Activated T-helper 1 cell treated with anti-CD3 and anti-CD28 coated beads, Interleukin-2, amount 50 U/mL, for 16 hours (primary cell): ENCODE measurements at regions not wholly inside any gene's neighbourhood (a gene's known extent, or its start where the extent isn't known, plus 50 kb on each side); places are given as distances from the start of the nearest gene placed in this dataset.
"Not testable (repeated sequence)": the region's sequence is repeated elsewhere in the genome, so short reads cannot be mapped to it uniquely, and the experiment has no call there.

Experiments used
- DNase-seq, 2 donors: peaks; one replicate each; pipeline ENCODE4 v3.0.0-alpha.2; 2020; ENCODE audit warnings: low read depth in 1 of 2, low spot score in 1 of 2

DNA sequence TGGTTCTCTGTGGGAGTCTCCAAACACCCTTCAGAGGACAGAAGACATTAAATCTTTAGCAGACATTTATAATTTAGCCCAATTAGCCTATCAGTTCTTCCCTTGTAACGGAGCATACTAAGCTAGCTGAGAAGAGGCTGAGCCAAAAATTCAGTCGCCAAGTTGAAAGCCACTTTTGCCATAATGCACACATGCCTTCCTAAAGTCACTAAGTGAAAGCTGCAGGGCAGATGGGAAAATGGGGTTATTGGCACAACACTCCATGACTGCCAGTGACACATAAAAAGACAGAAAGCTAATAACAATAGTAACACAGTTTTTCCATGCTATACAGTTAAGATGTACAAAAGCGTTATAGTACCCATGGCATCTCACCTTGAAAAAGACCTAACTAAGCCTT is 176.2 kb downstream of the DIRAS2 start:
- DNase-seq = no peak

DNA sequence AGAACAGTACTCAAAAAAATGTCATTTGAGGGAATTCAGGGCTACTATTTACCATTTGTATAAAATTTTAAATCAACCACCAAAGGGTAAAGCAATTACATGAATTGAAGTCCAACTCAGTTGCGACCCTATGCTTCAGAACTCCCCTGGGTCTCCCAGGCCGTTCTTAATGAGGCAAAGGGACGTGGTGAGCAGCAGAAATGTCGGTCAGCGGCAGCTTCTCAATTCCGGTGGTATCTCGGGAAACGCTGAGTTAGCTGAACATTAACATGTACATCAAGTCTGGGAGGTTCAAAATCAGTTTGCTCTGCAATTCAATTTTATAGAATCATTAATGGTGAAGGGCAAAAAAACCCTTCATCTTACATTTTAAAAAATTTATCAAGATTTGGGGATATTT is 173.2 kb downstream of the DIRAS2 start:
- DNase-seq = no peak

DNA sequence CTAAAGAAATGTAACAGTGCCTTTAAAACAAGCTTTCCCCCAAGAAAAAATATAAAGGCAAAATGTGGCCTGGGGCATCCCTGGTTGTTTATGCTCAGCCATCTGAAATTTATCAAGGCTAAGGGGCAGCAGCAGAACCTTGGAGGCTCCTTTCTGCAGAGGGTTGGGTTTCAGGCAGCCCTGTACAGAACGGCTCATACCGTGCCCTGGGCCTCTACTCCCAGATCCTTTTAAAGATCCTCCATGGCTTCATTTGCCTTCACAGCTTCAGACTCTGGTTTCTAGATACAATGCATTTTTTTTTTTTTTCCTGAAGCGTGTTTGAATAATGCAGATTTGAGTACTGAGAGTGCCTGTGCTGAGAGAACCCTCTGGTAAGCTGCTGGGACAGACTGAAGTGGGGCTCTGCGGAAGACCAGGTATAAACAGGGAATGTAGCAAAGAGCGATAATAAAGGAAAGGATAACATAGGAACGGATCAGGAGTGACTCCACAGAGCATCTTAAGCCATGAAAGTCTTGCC is 172.7 kb downstream of the DIRAS2 start:
- no peak for DNase-seq

DNA sequence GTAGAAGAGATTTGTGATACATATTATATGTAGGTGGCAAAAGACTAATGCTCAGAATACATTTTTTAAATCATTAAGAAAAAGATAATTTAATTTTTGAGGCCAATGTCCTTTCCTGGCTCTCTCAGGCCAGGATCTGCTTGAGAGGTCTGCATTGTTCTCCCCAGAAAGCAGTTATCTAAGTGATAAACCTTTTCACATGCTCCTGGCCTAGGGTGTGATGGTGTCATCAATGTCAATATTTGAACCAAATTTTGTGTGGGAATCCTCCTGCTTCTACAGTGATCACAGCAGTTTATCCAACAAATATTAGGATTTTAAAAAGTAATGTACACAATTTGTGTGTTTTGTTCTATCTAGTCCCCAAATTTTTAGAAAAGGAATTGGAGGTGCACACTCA is 166.6 kb downstream of the DIRAS2 start:
- no peak for DNase-seq

DNA sequence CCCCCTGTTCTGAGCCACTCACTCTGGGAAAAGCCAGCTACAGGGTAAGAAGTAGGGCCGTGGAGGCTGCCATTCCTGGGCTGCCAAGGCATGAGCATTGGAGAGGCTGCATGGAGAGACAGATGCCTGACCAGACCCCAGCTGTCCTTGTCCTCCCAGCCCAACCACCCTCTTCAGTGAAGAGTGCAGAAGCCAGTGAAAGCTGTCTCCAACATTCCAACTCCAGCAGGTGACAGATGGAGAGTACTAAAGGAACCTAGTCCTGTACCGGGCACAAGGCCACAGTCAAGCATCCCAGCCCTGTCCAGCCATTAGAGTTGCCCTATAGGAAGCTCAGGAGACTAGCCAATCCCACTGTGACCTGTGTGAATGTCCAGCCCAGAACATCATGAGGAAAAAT is 165.1 kb downstream of the DIRAS2 start:
- DNase-seq = no peak

DNA sequence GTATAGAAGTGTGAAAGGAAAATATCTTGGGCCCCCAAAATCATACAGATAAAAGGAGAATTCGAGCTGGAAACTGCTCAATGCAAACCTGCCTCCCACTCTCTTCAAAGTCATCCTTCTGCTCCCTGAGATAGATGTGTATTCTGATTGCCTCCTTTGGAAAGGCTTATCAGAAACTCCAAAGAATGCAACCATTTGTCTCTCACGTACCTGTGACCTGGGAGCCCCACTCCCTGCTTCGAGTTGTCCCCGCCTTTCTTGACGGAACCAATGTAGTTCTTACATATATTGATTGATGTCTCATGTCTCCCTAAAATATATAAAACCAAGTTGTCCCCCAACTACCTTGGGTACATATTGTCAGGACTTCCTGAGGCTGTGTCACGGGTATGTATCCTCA is 163.8 kb downstream of the DIRAS2 start:
- no peak for DNase-seq

DNA sequence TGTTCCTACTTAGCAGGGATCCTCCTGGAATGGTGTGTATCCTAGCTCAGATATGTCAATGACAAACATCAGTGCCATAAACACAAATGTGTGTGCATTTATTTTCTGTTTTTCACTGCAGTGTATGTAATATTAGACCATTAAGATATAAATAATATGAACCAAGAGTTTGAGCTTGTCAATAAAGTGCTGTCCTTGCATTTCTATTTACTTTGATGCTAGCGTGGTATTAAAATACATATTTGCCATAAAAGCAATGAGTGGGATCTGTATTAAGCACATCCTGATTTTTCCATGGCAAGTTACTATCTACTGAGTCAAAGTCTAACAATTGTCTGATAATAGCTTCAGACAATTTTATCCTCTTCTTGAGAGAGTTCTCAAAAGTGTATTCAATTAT is 157.6 kb downstream of the DIRAS2 start:
- DNase-seq = no peak

DNA sequence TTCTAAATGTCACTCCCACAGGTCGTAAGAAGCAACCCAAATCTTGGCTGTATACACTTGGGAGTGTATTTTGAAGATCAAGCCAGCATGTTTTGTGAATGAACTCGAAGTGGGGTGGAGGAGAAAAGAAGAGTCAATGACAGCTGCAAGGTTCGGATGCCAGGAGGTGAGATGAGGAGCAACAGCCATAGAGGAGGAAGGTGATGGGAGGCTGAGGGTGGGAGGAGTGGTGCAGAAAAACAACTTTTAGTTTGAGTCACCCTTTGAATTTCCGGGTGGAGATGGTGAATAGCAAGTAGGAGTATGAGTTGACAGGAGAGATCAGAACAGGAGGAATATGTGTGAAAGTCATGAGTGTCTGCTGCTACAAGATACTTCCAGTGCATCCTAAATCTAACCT is 153.6 kb downstream of the DIRAS2 start:
- DNase-seq = no peak

DNA sequence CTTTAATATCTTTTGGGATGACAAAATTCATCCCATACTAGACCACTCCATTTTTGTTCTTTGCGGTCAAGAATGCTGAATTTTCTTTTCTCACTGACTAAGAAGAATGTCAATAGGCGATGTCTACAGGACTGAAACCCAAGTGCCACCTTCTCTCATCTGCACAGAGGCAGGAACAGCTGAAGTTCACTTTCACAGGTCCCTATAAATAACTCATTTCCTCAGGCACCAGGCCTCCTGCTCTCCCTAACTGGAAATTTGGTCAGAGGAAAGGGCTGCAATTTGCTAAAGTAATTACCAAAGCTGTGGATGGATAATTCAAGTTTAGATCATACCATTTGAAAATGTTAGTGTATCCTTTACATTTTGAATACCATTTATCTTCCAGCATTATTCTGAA is 142.9 kb downstream of the DIRAS2 start:
- DNase-seq = no peak

DNA sequence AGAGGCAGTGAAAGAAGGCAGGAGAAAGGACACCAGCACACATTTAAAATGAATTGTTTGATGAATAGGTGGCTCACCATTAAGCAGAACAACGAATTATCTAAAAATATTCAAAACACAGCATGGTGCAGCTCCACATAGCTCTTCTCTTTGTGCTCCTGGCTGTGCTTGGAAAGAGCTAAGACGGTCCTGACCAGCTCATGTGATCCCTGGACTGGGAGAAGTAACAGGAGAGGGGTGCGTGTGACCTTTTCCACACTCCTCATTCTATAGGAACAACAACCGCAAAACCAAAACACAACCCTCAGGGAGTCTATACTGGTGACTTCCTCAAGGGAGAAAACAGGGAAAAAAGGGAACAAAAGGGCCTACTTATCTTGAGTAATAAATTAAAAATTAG is 140.5 kb downstream of the DIRAS2 start:
- DNase-seq = no peak

DNA sequence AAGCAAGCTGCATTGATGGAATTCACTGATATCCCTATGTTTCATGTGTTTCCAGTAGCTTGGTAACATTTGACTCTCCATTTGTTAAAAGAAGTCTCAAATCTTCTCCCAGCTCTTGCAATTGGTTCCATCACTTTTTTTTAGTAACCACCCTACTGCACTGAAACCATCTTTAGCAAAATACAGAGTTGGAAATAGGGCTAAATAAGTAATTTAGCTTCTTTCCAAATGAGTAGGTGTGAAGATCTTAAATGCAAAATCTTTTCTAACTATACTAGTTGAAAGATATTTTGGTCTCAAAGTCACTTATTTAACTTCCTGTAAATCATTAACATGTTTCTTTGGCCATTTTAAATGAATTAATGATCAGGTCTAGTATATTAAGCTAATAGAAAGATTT is 138.1 kb downstream of the DIRAS2 start:
- no peak for DNase-seq

DNA sequence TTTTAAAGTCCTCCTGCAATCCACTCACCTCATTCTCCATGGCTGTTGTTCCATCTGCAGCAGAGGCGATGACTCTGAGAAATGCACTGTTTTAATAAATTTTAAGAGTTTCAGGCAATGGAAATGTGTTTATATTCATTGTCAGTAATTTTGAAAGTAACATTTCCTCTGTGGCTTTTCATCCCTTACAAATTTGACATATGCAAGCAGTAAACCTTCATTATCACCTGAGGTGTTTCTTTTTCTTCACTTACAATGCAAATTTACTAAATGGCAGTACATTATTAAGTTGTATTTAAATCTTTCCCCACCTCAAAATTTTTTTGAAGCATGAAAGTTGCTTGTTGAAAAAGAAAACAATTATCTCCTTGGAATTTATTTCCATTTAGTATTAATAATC is 136.9 kb downstream of the DIRAS2 start:
- DNase-seq = no peak

DNA sequence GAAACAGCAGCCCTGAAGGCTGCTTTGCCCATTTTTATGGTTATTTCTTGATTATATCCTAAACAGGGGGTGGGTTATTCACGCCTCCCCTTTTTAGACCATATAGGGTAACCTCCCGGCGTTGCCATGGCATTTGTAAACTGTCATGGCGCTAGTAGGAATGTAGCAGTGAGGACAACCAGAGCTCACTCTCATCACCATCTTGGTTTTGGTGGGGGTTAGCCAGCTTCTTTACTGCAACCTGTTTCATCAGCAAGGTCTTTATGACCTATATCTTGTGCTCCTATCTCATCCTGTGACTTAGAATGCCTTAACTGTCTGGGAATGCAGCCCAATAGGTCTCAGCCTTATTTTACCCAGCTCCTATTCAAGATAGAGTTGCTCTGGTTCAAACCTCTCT is 136.2 kb downstream of the DIRAS2 start:
- not testable (repeated sequence) for DNase-seq

DNA sequence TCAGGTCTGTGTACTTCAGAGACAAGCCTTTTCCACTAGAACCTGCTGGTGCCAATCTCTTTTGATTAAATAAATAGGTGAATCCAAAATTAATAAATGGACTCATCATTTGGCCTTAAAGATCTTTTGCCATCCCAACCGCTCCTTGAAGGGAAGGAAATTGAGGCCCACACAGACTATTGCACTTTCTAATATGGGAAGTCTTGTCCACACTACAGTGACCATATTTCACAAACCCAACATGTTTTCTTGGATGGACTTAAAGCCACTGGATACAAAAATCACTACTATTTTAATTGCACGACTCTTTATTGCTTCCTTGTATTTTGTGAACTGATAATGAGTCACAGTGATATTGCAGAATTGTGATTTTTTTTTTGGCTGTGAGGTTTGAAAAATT is 135.0 kb downstream of the DIRAS2 start:
- DNase-seq = no peak

DNA sequence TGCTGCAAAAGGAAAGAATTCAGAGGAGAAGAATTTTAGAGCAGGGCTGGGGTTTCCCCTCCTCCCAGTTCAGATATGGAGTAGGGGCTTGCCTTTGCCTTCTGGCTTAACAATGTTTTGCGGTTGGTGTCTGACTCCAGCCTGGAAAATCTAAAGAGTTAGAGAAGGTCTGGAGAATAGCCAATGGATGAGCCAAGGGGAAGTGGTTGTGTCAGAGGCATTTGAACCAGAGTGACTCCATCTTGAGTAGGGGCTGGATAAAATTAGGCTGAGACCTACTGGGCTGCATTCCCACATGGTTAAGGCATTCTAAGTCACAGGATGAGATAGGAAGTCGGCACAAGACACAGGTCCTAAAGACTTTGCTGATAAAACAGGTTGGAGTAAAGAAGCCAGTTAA is 133.7 kb downstream of the DIRAS2 start:
- DNase-seq = no peak

DNA sequence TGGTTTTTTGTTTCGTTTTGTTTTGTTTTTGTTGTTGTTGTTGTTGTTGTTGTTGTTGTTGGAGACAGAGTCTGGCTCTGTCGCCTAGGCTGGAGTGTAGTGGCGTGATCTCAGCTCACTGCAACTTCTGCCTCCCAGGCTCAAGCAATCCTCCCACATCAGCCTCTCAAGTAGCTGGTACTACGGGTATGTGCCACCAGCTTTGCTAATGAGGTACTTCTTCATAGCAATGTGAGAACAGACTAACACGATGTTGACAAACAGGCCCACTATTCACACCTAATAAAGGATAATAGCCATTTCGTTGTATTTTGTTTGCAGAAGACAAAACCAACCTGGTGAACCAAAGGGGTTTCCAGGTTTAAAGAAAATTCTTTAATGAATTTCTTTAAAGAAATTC is 130.9 kb downstream of the DIRAS2 start:
- no peak for DNase-seq

DNA sequence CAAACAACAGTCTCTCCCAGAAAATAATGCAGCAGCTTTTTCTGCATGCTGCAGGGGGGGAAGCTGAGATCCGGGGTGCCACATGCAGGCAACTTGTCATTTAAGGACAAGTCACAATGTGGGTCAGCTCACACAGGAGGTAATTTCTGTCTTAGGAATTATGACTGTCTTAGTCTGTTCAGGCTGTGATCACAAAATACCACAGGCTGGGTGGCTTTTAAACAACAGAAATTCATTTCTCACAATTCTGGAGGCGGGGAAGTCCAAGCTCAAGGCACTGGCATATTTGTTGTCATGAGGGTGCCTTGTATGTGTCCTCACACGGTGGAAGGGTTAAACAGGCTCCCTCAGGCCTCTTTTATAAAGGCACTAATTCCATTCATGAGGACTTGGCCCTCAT is 127.7 kb downstream of the DIRAS2 start:
- no peak for DNase-seq

DNA sequence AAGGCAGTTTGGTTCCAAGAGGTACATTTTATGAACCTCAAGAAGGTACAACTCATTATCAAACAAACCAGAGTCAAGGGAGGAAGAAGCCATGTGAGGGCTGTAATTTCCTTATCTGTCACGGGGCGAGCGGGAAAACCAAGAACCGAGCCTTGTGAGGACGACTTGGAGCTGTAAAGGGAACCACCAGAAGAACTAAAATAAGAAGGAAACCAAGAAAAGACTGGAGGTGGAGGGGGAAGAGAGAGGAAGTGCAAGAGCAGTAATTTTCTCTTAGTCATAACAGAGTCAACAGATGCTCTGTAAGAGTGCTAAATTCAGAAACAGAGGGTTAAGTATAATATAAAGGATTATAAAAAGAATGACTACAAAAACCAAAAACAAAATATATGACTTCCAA is 127.1 kb downstream of the DIRAS2 start:
- DNase-seq = no peak

DNA sequence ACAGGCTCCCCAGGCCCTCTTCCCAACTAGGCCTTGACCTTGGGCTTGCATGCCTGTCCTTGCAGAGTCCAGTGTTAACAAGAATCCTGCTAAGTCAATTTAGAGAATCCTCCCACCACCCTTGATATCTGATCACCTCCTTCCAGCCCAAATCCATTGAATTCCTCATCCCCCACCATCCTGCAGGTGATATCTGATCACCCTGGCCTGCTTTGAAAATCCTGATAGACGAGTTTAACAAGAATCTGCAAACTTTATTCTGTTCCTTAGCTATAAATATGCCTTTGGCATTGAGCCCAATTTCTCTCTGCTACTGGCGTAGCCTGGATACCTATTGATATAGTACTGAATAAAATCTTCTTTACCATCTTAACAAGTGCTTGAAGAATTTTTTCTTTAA is 125.5 kb downstream of the DIRAS2 start:
- DNase-seq = no peak

DNA sequence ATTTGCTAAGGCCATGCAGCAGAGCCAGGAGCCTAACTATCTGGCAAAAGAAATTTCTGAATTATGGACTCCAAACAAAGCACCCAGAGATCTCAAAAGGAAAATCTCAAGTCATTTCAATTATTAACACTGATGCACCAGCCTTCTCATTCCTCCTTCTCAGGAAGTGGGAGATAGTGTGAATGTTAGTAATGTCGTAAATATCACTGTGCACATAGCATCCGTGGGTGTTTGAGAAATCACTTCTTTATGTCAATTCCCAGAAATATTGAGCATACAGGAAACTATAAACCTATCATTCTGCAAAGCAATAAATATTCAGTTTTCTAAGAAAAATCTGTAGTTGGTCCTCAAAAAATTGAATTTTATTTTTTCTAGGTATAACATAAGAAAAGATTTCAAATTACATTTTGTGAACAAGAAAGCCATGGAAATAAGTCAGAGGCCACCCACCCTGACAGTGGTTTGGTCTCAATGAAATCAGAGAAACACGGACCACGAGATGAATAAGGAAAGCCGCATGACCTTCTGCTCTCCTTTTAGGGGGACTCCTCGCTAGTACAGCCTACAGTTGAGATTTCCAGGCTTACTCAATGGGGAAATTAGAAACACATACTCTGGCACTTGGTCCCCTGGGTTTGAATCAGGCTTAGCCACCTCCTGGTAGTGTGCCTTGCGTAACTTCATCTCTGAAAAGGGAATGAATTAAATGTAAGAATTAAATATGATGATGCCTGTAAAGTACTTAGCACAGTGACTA is 120.6 kb downstream of the DIRAS2 start:
- DNase-seq = no peak

DNA sequence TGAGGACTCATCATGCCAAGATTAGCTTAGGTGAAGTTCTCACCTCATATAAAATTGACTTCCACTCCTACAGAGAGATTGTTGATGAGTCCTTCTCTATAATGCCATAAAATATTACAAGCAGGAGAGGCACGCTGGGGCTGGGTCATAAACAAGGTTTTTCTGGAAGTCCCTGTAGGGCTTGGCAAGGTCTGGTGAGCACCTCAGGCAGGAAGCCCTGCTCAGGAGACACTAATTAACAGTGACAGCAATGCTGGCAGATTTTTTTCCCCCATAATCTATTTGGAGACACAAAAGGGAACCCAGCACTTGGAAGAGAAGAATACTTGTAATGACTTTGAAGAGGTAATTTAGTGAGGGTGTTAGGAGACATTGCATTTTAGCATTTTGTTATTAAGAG is 118.7 kb downstream of the DIRAS2 start:
- DNase-seq = no peak

DNA sequence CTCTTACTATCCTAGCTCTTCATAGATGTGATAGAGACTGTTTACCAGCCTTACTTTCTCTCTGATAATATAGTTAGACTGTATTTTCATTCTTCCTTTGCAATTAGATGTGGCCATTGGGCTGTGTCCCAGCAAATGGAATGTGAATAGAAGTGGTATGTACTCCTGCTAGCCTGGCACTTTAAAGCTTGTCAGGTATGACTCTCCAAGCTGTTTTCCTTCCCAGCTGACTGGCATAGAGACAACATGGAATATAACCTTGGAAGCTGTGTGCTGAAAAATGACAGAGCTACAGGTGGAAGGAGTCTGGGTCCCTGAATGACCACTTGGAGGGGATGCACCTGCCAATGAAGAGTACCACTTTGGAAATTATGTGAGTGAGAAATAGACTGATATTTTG is 116.2 kb downstream of the DIRAS2 start:
- DNase-seq = no peak

DNA sequence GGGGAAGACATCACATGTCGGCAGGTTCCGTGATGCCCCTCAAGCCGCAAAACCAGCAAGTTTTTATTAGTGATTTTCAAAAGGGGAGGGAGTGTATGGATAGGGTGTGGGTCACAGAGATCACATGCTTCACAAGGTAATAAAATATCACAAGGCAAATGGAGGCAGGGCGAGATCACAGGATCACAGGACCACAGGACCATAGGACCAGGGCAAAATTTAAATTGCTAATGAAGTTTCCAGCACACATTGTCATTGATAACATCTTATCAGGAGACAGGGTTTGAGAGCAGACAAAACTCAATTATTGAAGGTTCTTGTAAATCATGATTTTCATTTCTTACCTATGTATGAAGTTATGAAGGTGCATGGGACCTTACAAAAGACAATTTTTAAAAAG is 106.5 kb downstream of the DIRAS2 start:
- not testable (repeated sequence) for DNase-seq
